Upper lobe of right lung (tissue), 1 donor: ENCODE measurements at regions not wholly inside any gene's neighbourhood (a gene's known extent, or its start where the extent isn't known, plus 50 kb on each side); places are given as distances from the start of the nearest gene placed in this dataset.

ENCODE experiments used
- ATAC-seq: fragments of 200-7000 bp; cut with Tn5 transposase; one replicate; pipeline ENCODE4 v1.9.1; 2020; ENCODE audit warnings: mild to moderate bottlenecking, moderate library complexity
- DNase-seq: peaks from one replicate; pipeline ENCODE4 v3.0.0-alpha.2; 2020
- H3K27ac ChIP-seq: fragments of 200-600 bp; one replicate; pipeline ENCODE4 v1.8.0; 2022
- H3K27me3 ChIP-seq: fragments of 200-600 bp; one replicate; pipeline ENCODE4 v1.8.0; 2022; ENCODE audit warnings: mild to moderate bottlenecking
- H3K36me3 ChIP-seq: fragments of 200-600 bp; one replicate; pipeline ENCODE4 v1.8.0; 2022
- H3K4me1 ChIP-seq: fragments of 200-600 bp; one replicate; pipeline ENCODE4 v1.8.0; 2022
- H3K4me3 ChIP-seq: fragments of 200-600 bp; one replicate; pipeline ENCODE4 v1.8.0; 2022; ENCODE audit warnings: mild to moderate bottlenecking
- H3K9me3 ChIP-seq: fragments of 200-600 bp; one replicate; pipeline ENCODE4 v1.8.0; 2022
- CTCF ChIP-seq: fragments of 200-600 bp; IDR thresholded peaks from one replicate; pipeline ENCODE4 v1.8.0; 2022; ENCODE audit warnings: antibody characterized with exemption
- intact Hi-C: fragments of 100-400 bp; cut with DNase I; formaldehyde crosslinking; loops from one replicate; pipeline ENCODE4 v1.11.0; 2022
- donor health status: DM: no; HTN: yes; CAD: no; lungs with severe emphysema.

DNA sequence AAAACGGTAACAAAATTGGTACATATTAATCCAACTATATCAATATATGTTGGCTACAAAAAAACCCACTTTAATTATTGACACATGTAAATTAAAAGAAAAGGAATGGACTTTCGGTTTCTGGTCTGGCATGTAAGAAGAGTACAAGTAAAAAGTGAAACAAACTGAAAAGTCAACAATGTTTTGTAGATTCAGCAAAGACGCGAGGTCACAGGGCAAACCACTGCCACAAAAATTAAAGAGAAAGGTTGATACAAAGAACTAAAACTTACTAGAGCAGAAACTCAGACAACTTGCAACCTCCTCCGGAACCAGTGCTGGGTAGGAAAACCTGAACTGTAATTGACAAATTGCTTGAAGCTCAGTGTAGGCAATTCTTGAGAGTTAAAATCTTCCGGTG, 110.6 kb upstream of the ARPP21 start:
- Histone ChIP-seq H3K27ac (no peak overlapping the region), H3K4me1 (no peaks in the 10 kb centered on the region), H3K36me3 (no peaks in the 10 kb centered on the region), H3K4me3 (no peak overlapping the region), H3K9me3 (no peaks in the 10 kb centered on the region), H3K27me3 (no peaks in the 10 kb centered on the region)
- DNase-seq = no peak
- no peak for TF ChIP-seq CTCF
- intact Hi-C loops = no loop called here
- no peak for ATAC-seq

DNA sequence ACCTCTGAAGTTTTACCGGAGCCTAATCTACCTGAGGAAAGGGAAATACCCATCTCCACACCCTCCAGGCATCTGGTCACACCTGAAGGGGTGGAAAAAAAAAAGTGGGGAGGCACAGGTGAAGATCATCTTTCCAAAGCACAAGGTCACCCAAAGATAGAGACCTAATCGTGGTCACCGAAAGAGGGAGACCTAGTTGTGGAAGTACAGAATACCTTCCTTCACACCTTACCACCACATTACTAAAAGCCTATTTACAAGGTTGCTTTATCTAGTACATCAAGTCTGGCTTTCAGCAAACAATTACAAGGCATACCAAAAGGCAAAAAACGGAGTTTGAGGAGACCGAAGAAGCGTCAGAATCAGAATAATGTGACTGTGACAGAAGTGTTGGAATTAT, 110.0 kb upstream of the ARPP21 start:
- Histone ChIP-seq H3K9me3 (no peaks in the 10 kb centered on the region), H3K4me3 (no peak overlapping the region), H3K27ac (no peak overlapping the region), H3K27me3 (no peaks in the 10 kb centered on the region), H3K4me1 (no peaks in the 10 kb centered on the region), H3K36me3 (no peaks in the 10 kb centered on the region)
- no peak for DNase-seq
- ATAC-seq = no peak
- TF ChIP-seq CTCF = no peak
- intact Hi-C loops = no loop called here

DNA sequence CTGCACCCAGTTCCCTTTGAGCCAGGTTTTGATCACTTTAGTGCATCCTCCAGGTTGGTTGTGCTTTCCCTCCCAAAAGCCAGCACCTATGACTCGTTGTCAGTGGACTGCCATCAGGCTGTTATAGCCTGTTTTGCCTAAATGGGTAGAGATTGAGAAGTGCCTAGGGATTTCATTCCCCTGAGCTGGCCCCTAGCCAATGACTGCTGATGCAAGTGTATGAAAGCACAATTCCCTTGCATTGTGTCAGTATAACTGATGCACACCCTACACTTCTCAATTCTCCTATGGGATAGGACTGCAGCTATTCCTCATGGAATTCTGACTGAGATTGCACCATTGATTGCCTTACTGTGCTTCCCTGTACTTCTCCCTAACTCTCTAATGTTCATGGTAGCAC, 102.1 kb upstream of the ARPP21 start:
- Histone ChIP-seq H3K4me1 (no peaks in the 10 kb centered on the region), H3K9me3 (no peaks in the 10 kb centered on the region), H3K4me3 (no peak overlapping the region), H3K27me3 (no peaks in the 10 kb centered on the region), H3K36me3 (no peaks in the 10 kb centered on the region), H3K27ac (no peak overlapping the region)
- no peak for TF ChIP-seq CTCF
- no peak for DNase-seq
- intact Hi-C loops = no loop called here
- no peak for ATAC-seq

DNA sequence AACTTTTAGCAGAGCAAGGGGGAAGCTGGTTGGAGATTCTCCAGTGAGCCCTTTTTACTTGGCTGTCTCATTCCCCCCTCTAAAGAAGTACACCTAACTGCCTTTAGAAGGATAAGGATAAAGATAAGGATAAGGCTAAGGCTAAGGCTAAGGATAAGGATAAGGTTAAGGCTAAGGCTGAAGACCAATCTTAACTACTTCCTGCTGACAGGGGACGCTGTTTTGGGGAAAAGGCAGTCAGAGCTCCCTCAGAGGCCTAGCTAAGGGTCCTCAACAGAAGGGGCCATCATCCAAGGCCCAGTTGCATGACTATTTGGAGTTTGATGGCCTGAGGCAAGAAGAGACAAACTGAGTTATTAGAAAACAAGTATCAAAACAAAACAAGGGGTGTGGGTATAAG, 94.3 kb upstream of the ARPP21 start:
- Histone ChIP-seq H3K9me3 (no peaks in the 10 kb centered on the region), H3K4me1 (no peaks in the 10 kb centered on the region), H3K4me3 (no peak overlapping the region), H3K27me3 (no peaks in the 10 kb centered on the region), H3K36me3 (no peaks in the 10 kb centered on the region), H3K27ac (no peak overlapping the region)
- DNase-seq (no peak), ATAC-seq (no peak)
- intact Hi-C loops = no loop called here
- no peak for TF ChIP-seq CTCF

DNA sequence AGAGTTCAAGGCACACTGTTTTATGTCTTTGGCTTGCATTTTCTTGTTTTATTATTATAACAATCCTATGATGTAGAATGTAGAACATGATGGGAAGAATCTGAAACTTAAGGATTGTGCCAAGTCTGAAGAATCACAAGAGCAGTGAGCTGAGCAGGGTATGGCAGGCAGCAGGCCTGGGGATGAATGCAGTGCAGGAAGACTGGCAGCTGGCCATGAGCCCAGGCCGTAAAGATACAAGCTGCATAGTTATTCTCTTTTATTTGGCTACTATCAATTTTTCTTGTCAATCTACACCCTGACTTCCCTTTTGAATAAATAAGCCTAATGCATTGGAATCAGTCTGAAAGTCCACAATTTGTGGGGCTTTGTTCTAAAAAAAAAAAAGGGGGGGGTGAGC, 89.6 kb upstream of the ARPP21 start:
- H3K27ac ChIP-seq = no peak overlapping the region
- H3K4me1 ChIP-seq = no peaks in the 10 kb centered on the region
- no peaks in the 10 kb centered on the region for H3K9me3 ChIP-seq
- H3K36me3 ChIP-seq = no peaks in the 10 kb centered on the region
- no peak overlapping the region for H3K4me3 ChIP-seq
- TF ChIP-seq CTCF = no peak
- intact Hi-C loops = no loop called here
- H3K27me3 ChIP-seq = no peaks in the 10 kb centered on the region
- no peak for DNase-seq
- ATAC-seq = no peak

- no peak overlapping the region for H3K4me3 ChIP-seq
- no peak overlapping the region for H3K27ac ChIP-seq
- no peaks in the 10 kb centered on the region for H3K4me1 ChIP-seq
- peaks cover 5% of the 10 kb centered on the region for H3K9me3 ChIP-seq
- no peak for DNase-seq
- no peak for TF ChIP-seq CTCF
- no peaks in the 10 kb centered on the region for H3K27me3 ChIP-seq
- intact Hi-C loops = no loop called here
- no peak for ATAC-seq
- H3K36me3 ChIP-seq = no peaks in the 10 kb centered on the region
Measured at GRCh38 chr3:35562141-35562540, 77.2 kb upstream of the ARPP21 start.
